GM18517 (cell line): ENCODE measurements at regions not wholly inside any gene's neighbourhood (a gene's known extent, or its start where the extent isn't known, plus 50 kb on each side); places are given as distances from the start of the nearest gene placed in this dataset.
"Not testable (repeated sequence)": the region's sequence is repeated elsewhere in the genome, so short reads cannot be mapped to it uniquely, and the experiment has no call there.

ENCODE experiments used
- ATAC-seq: cut with Tn5 transposase; IDR thresholded peaks from one replicate; pipeline ENCODE4 v1.9.1; 2021; ENCODE audit warnings: mild to moderate bottlenecking, moderate library complexity; ENCODE audit not compliant: unreplicated experiment

DNA sequence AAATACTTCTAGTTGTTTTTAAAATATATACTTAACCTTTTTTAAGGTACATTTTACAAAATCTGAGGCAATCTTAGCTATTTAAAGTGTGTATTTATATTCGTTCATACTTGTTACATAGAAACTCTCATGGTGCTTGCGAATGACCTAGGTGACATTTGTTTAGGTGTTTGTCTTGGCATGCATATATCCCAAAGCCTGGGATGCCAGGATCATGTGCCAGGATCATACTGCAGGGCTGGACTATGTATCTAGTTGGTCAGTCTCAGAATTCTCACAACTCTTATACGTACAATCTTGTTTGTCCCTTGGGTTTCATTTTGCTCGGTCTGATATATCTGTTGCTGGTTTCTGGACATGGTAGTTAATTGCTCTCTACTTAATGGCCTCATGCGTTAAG, 109.9 kb upstream of the WIPF3 start:
- ATAC-seq, result not testable (repeated sequence)

DNA sequence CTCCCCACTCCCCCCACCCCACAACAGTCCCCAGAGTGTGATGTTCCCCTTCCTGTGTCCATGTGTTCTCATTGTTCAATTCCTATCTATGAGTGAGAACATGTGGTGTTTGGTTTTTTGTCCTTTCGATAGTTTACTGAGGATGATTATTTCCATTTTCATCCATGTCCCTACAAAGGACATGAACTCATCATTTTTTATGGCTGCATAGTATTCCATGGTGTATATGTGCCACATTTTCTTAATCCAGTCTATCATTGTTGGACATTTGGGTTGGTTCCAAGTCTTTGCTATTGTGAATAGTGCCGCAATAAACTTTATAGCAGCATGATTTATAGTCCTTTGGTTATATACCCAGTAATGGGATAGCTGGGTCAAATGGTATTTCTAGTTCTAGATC, 106.6 kb upstream of the WIPF3 start:
- ATAC-seq, result not testable (repeated sequence)

DNA sequence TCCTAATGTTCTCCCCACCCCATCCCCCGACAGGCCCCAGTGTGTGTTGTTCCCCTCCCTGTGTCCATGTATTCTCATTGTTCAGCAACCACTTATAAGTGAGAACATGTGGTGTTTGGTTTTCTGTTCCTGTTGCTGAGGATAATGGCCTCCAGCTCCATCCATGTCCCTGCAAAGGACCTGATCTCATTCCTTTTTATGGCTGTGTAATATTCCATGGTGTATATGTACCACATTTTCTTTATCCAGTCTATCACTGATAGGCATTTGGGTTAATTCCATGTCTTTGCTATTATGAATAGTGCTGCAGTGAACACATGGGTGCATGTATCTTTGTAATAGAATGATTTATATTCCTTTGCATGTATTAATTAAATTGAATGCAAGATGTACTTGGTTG, 104.8 kb upstream of the WIPF3 start:
- not testable (repeated sequence) for ATAC-seq

DNA sequence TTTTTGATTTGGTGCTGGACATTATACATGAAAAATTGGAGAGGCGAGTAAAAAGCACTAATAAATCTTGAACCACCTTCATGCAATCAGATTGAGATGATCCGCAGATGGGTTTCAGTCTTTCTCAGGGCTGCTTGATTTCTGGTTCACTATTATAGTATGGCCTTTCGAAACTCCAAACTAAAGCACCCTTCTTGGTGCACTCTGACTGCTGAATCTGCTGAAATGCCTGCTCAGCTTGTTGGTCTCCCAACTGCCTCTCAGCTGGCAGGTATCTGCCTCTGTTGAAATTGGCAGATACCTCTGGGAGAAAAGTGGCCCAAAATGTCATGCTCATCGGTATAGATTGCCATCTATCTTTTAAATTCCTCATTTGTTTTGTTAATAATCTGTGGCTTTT, 102.5 kb upstream of the WIPF3 start:
- ATAC-seq, result not testable (repeated sequence)

DNA sequence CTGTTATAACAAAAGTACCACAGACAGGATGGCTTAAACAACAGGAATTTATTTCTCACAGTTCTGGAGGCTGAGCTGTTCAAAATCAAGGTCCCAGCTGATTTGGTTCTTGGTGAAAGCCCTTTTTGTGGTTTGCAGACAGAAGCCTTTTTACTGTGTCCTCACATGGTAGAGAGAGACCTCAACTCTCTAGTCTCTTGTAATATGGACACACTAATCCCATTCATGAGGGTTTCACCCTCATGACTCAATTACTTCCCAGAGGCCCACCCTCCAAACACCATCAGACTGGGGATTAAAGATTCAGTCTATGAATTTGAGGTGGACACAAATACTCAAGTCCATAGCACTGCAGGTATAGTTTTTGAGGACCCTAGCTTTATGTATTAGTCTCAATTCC, 97.3 kb upstream of the WIPF3 start:
- not testable (repeated sequence) for ATAC-seq

DNA sequence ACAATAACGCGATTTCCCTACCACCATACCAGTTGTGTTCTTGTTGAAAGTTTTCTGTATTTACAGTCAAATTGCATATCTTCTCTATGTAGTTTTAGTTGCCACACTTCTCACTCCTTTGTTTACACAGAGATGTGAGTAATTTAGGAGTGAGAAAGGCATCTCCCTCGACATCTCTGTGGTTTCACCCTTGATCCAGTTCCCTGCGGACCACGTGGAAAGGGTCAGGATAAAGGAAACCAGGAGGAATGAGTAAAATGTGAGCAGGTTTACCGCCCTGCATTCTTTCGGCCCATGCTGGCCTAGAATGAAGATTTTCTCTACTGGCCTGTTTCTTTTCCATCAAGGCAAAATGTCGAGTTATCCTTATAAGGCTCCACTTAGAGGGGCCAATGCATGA, 83.2 kb upstream of the WIPF3 start:
- ATAC-seq, result not testable (repeated sequence)

DNA sequence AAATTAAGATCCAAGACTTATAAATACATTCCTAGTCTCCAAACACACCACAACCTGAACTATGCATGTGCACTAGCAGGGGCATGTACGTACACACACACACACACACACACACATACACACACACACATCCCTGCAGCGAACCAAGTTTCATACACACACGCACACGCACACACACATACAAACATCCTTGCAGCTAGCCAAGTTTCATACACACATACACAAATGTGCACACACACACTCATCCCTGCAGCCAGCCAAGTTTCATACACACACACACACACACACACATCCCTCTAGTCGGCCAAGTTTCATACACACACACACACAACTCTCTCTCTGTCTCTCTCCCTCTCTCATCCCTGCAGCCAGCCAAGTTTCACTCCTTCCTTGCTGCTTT, 82.7 kb upstream of the WIPF3 start:
- no peak for ATAC-seq

DNA sequence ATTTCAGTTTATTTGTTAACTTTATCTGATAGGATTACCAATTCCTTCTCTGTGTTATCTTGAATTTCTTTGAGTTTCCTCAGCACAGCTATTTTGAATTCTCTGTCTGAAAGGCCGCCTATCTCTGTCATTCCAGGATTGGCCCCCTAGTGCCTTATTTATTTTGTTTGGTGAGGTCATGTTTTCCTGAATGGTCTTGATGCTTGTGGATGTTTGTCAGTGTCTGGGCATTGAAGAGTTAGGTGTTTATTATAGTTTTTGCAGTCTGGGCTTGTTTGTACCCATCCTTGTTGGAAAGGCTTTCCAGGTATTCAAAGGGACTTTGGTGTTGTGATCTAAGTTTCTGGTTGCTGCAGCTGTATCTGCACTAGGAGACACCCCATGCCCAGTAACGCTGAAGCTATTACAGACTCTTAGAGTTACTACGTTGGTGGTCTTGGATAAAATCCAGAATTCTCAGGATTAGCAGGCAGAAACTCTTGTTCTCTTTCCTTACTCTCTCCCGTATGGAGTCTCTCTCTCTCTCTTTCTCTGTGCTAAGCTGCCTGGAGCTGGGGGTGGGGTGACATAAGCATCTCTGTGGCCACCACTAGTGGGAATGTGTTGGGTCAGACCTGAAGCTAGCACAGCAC, 76.7 kb upstream of the WIPF3 start:
- ATAC-seq, result not testable (repeated sequence)

DNA sequence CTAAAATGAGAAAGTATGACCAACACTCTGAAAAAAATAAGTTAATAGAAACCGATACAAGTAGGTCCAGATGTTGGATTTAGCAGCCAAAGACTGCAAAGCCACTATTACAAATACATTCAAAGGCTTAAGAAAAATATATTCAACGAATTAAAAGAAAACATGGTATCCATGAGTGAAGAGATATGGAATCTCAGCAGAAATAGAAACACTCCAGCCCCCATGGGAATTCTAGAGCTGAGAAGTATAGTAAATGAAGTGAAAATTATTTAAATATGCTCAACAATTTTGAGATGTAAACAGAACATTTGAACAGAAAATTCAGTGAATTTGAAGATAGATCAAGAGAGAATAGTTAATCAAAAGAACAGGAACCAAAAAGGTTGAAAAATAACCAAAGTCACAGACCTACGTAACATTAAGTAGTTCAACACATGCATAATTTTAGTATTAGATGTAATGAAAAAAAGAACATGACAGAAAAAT, 72.0 kb upstream of the WIPF3 start:
- ATAC-seq, result no peak

DNA sequence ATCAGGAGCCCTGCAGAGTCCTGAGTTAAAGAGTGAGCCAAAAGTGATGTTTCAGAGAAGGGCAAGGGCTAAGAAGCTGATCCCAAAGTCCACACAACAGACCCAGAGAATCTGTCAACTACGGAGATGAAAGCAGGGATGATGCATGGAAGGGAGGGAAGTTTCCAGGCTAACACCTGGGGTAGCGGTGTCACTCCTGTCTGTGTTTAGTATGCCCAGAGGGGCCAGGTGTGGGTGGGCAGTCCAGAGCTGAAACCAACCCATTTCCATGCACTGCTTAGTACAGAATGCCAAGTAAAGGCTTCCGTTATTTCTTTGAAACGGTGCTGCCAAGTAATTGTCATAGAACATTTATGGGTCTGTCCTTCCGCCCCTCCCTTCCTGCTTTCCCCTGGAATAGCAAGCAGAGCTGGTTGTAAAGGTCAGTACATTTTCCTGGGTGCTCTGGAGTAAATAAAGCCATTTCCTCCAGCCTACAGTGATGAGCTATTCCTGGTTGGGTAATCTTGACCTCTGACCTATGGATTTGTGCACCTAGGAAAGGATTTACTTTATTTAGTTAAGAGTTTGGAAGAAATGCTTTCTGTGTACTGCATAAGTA, 58.6 kb upstream of the WIPF3 start:
- not testable (repeated sequence) for ATAC-seq

DNA sequence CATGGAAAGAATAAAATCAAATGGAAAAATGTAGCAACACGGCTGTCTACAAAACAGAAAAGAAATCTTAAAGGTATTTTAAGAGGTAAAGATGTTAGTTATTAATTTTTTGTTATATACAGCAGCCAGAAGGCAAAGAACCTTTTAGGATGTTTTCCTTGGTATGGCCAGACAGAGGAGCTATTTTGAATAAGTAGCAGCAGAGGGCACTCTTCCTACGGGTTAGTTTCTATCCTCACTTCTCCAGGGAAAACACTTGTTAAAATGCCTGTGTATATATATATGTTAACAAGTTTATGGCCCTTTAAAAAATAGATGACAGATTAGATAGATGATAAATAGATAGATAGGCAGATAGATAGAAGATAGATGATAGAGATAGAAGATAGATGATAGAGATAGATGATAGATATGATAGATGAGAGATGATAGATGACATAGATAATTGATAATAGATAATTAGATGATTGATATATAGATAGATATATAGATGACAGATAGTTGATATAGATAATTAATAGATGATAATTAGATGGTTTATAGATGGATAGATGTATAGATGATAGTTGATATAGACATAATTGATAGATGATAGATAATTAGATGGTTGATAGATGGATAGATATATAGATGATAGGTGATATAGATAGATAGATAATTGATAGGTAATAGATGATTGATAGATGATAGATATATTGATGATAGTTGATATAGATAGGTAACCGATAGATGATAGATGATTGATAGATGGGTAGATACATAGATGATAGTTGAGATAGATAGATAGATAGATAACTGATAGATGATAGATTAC, 57.8 kb upstream of the WIPF3 start:
- ATAC-seq, result no peak

- ATAC-seq, result no peak
Measured at GRCh38 chr7:29749701-29750321, 56.5 kb upstream of the WIPF3 start.

- not testable (repeated sequence) for ATAC-seq
Measured at GRCh38 chr7:29750373-29750940, 55.9 kb upstream of the WIPF3 start.

DNA sequence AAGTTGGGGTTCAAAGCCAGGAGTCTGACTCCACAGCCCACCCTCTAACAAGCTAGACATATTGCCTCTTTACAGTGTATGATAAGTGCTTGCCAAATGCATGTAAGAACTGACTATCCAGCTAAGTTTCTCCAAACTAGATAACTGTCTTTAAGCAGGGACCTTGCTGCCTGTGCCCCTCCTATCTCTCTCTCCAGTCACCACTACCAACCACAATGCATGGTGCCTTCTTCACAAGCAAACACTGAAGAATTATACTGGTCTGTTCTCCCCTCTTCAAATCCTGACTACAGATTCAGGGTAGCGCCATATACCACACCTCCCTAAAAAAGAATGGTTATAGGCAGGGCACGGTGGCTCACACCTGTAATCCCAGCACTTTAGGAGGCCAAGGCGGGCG, 55.3 kb upstream of the WIPF3 start:
- not testable (repeated sequence) for ATAC-seq

DNA sequence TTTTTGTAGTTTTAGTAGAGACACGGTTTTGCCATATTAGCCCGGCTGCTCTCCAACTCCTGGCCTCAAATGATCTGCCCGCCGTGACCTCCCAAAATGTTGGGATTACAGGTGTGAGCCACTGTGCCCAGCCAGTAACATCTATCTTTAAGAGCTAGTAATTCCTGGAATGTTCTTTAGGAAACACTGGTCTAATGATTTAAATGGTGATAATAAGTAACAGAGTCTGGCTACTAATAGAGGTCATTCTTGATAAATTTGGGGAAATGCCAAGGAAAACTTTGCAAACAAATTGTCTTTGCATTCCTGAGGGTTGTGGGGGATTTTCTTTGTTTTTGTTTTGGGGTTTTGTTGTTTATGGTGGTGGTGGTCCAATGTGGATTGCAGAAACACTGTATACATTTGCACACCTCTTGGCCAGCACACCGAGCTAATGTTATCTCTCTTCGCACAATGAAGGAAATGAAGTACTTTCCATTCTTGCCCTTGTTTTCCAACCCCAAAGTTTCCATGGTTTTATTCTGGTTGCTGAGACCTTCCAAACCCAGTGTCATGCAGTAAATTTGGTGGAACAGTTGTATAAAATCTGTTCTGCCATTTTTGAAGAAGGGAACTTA, 51.3 kb upstream of the WIPF3 start:
- ATAC-seq, result no peak
